ENCODE measurements at regions not wholly inside any gene's neighbourhood (a gene's known extent, or its start where the extent isn't known, plus 50 kb on each side); places are given as distances from the start of the nearest gene placed in this dataset.
"Not testable (repeated sequence)": the region's sequence is repeated elsewhere in the genome, so short reads cannot be mapped to it uniquely, and the experiment has no call there.

GRCh38 chr6:85285114-85285513 lies 164.8 kb upstream of the NT5E start:
- DNase-seq (ENCODE audit: low read depth) = no peak

DNA sequence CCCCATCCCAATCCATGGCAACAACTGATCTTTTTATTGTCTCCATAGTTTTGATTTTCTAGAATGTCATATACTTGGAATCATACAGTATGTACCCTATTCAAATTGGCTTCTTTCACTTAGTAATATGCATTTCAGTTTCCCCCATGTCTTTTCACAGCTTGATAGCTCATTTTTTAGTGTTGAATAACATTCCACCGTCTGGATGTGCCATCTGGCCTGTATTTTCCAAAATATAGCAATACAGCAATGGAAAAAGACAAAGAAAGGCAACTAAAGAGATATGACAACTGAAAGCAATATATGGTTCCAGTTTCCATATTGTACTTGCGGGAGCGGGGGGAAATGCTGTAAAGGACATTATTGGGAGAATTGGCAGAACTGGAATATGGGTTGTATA lies 166.4 kb upstream of the NT5E start:
- DNase-seq (ENCODE audit: low read depth) = no peak

DNA sequence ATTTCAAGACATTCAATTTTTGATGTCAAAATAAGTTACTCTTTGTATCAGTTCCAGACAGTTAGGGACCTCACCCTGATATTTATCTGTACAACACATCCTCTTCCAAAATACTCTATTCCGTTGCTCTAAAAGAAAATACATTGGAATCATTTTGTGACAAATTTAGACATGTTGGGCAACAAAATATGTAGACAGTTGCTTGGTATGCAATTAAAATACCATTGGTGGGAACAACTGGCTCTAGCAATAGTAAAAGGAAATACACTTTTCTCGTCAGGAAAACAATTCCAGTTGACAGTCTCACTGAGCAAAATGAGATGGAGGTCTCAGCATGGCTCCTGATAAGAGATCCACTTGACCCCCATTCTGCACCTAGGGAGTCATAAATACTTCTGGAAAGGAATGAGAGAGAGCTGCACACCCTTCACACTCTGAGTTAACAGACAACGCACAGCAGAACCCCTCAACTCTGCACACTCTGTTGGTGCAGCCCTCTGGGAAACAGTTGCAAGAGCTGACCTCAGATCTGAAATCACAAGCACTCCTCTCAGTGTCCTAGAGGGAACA lies 171.3 kb upstream of the NT5E start:
- no peak for DNase-seq (ENCODE audit: low read depth)

DNA sequence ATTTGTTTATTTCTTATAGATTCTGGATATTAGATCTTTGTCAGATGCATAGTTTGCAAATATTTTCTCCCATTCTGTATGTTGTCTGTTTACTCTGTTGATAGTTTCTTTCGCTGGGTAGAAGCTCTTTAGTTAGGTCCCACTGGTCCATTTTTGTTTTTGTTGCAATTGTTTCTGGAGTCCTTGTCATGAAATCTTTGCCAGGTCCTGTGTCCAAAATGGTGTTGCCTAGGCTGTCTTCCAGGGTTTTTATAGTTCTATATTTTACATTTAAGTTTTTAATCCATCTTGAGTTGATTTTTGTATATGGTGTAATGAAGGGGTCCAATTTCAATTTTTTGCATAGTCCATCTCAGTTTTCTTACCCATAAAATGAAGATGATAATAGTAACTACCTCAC lies 173.9 kb upstream of the NT5E start:
- not testable (repeated sequence) for DNase-seq (ENCODE audit: low read depth)

DNA sequence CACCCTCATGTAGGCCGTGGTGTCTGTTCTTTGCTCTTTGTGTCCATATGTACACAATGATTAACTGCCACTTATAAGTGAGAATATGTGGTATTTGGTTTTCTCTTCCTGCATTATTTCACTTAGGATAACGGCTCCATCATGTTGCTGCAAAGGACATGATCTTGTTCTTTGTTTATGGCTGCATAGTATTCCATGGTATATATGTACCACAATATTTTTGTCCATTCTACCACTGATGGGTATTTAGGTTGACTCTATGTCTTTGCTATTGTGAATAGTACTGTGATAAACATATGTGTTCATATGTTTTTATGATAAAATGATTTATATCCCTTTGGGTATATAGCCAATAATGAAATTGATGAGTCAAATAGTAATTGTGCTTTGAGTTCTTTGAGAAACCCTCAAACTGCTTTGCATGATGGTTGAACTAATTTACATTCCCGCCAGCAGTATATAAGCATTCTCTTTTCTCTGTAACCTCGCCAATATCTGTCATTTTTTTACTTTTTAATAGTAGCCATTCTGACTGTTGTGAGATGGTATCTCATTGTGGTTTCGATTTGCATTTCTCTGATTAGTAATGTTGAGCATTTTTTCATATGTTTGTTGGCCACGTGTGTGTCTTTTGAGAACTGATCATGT lies 174.4 kb upstream of the NT5E start:
- no peak for DNase-seq (ENCODE audit: low read depth)

GRCh38 chr6:85273870-85274269 lies 176.0 kb upstream of the NT5E start:
- DNase-seq (ENCODE audit: low read depth) = no peak

DNA sequence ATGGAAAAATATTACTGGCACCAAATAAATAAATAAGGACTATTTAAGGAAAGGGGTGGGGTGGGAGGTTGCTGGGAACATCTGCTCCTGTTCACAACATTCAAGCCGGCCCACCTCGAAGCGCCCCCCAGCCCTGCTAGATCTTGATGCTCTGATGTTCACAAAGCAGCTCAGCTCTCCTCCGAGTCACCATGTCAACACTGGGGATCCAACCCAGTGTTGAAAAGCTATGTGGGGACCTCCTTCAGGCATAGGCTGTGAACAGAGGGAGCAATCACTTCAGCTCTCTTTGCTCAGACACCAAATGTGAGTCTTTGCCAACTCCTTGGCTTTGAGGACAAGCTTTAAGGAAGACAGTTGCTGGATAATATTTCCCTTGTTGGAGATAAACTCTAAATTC lies 176.8 kb upstream of the NT5E start:
- DNase-seq (ENCODE audit: low read depth) = no peak

GRCh38 chr6:85272592-85272991 lies 177.3 kb upstream of the NT5E start:
- DNase-seq (ENCODE audit: low read depth) = no peak

DNA sequence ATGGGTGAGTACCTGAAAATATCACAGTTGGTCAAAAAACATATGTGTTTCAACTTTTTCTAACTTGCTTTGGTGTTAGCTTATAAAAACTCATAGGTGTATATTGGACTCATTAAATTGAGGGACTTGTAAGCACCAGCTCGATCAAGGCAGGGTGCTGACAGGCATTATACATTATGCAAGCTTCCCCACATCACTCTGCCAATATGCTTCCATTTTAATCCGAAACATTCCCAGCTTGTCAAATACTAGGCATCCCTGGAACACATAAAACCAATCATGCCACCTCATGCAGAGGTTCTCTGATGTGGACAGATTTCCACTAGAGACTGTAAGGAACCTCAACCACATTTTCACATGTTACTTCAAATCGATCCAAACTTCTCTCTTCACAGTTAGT lies 187.3 kb upstream of the NT5E start:
- no peak for DNase-seq (ENCODE audit: low read depth)

DNA sequence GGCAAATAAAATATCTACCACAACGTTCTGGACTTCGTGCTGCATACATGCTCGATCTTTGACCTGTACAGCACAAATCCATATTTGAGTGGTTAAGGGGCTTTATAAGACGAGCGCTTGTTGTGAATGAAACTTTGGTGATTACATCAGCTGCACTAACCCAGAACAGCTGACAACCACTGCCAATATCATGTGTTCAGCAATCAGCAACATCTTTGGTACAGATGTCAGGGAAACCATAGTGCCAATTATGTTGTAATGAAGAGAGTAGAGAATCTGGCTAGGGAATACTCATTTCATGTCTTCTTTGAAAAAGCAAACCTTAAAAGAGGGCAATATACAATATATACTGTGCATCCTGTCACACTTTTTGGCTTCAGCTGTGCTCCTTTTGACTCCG lies 188.6 kb upstream of the NT5E start:
- no peak for DNase-seq (ENCODE audit: low read depth)

DNA sequence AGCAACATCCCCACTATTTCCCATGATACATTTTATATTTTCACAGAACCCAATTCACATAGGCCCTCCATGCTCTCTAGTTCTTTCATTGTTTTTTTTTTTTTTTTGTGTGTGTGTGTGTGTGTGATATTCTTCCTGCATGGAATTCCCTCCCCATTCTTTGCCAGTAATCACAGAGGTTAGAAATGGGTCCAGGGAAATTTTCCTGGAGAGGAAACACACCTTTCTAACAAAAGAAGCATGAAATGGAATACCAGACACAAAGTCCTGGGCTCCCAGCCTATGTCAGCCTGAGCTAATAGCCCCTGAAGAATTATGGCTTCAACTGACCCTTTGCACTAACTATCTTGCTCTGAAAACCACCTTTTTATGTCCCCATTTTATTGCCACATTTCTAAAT lies 194.2 kb upstream of the NT5E start:
- DNase-seq (ENCODE audit: low read depth) = no peak

DNA sequence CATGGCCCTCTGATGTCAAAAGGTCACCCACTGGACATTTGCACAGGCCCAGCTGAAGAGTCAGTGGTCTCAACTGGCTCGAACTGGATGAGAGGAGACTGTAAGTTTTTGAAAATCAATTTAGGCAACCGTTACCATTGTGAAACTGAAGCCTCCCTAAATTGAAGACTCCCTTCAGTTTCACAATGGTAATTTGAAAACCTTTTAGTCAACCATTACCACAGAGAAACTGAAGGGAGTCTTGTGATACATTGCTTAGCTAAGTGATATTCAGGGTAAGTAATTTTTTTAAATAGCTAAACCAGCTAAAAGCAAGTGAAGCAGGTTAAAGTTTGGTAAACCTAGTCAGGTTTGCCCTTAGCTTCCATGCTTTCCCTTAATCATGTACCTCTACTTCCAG lies 197.3 kb upstream of the NT5E start:
- DNase-seq (ENCODE audit: low read depth) = no peak

DNA sequence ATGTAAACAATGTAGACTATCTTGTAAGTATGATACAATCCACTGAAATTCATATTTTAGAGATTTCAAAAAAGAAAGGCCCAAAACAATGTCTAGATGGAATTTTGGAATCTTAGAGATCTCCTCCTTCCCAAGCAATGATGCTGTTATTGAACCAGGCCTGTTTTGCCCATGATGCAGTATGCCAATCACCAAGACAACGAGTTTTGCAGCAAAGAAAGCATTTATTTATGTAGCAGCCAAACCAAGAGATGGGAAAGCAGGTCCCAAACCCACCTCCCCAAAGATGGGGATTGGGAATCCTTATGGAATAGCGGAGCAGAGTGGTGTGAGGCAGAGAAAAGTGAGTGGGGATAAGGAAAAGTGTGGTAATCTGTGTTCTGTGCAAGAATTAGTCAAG lies 197.8 kb upstream of the NT5E start:
- DNase-seq (ENCODE audit: low read depth) = no peak

DNA sequence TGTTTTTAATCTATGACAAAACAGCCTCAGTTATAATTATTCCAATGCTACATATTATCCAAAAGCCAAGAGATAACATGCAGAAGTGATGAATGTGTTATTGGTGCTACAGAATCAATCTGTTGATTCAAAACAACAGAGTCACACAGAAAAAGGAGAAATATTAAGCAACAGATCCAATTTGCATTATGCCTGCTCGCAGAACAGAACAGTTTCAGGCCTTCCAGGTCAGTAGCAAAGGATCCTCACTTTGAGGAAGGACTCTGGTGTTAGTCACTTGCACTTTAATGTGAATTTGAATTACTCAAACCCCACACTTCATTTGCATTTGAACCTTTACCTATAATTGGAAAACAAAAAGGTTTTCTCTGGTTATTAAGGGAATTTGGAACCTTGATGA lies 198.6 kb upstream of the NT5E start:
- DNase-seq (ENCODE audit: low read depth) = no peak

- no peak for DNase-seq (ENCODE audit: low read depth)
These were observed 199.2 kb upstream of the NT5E start for GRCh38 chr6:85250586-85251220.

- no peak for DNase-seq (ENCODE audit: low read depth)
These were observed 204.9 kb upstream of the NT5E start for GRCh38 chr6:85245004-85245403.

GRCh38 chr6:85241498-85242052 lies 208.3 kb upstream of the NT5E start:
- DNase-seq (ENCODE audit: low read depth) = no peak

- DNase-seq (ENCODE audit: low read depth) = no peak
These were observed 209.0 kb upstream of the NT5E start for GRCh38 chr6:85240787-85241385.

- DNase-seq (ENCODE audit: low read depth) = no peak
These were observed 212.4 kb upstream of the NT5E start for GRCh38 chr6:85237478-85237877.

DNA sequence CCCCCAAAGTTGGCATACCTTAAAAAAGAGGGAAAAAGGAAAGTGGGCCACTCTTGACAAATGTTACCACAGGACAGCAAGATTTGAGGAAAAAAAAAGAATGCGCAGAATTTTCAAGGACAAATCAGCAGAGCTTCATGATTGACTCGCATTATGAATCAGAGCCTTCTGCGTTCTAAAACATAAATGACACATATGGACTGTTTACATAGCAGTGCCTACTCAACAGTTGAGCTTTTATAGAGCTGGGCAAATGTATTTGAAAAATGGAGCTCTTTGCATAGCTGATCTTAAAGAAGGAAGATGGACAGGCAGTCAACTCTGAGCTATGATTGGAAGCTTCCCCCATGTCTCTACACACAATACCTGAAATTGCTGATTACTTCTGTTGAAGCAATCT lies 213.2 kb upstream of the NT5E start:
- DNase-seq (ENCODE audit: low read depth) = no peak

DNA sequence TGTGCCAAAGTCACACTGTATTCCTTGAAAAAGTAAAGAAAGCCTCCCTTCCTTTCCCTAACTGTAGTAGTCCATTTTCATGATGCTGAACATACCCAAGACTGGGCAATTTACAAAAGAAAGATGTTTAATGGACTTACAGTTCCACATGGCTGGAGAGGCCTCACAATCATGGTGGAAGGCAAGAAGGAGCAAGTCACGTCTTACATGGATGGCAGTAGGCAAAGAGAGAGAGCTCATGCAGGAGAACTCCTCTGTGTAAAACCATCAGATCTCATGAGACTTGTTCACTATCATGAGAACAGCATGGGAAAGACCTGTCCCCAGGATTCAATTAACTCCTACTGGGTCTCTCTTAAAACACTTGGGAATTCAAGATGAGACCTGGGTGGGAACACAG lies 222.5 kb upstream of the NT5E start:
- not testable (repeated sequence) for DNase-seq (ENCODE audit: low read depth)

DNA sequence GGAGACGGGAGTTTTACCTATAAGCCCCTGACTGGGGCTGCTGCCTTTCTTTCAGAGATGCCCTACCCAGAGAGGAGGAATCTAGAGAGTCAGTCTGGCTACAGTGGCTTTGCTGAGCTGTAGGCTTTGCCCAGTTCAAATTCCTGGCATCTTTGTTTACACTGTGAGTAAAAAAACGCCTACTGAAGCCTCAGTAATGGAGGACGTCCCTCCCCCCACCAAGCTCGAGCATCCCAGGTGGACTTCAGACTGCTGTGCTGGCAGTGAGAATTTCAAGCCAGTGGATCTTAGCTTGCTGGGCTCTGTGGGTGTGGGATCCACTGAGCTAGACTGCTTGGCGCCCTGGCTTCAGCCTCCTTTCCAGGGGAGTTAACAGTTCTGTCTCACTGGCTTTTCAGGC lies 237.1 kb upstream of the NT5E start:
- DNase-seq (ENCODE audit: low read depth) = not testable (repeated sequence)

DNA sequence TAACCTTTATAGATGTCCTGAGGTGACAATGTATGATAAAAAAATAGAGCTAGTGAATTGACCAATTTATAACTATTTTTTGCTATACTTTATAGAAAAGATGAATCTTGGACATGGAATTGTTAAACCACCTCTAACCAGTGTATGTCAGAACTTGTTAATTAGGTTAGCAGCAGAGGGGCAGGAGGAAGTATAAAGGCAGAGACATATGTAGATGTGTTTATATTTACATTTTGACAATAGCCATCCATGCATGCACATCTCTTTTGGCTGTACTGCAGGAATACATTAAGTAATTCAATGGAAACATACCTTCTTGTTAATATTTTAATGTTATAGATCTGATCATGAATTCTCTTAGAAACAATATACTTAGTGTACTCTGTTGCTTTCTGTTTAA lies 254.6 kb upstream of the NT5E start:
- no peak for DNase-seq (ENCODE audit: low read depth)
